CD4-positive, alpha-beta T cell (primary cell): ENCODE measurements at regions not wholly inside any gene's neighbourhood (a gene's known extent, or its start where the extent isn't known, plus 50 kb on each side); places are given as distances from the start of the nearest gene placed in this dataset.

Source experiments
- ATAC-seq: fragments of 200-7000 bp; cut with Tn5 transposase; one replicate; pipeline ENCODE4 v1.10.0; 2022; ENCODE audit warnings: mild to moderate bottlenecking; ENCODE audit not compliant: poor library complexity
- CTCF ChIA-PET: fragments of 350-600 bp; sonication (Branson Sonifier 250); formaldehyde crosslinking; loops from one replicate; lab custom pipeline; 2021; ENCODE audit warnings: antibody characterized with exemption, inconsistent platforms; lab: Charles Lee
- POLR2A ChIA-PET: fragments of 350-600 bp; sonication (Branson Sonifier 250); formaldehyde crosslinking; loops from one replicate; lab custom pipeline; 2021; ENCODE audit warnings: antibody characterized with exemption, inconsistent platforms; lab: Charles Lee
- DNase-seq, 14 experiments: peaks; one replicate each; pipeline ENCODE4 v3.0.0-alpha.2; 2013 to 2020; ENCODE audit warnings: mixed read lengths in 2 of 14
- H3K27ac ChIP-seq, 2 donors: one replicate each; pipeline versions ENCODE4 v1.5.1 to v1.7.0; 2013; ENCODE audit warnings: low read length in 2 of 2, low read depth in 1 of 2, mild to moderate bottlenecking in 1 of 2
- H3K27me3 ChIP-seq, 2 experiments: 1 replicate in 1 of 2; 2 replicates in 1 of 2; pipeline versions ENCODE4 v1.6.1 to v1.7.0; 2013; ENCODE audit warnings: low read length in 2 of 2, control low read depth in 1 of 2, mild to moderate bottlenecking in 1 of 2, moderate library complexity in 1 of 2; ENCODE audit not compliant: insufficient read depth in 2 of 2, control insufficient read depth in 1 of 2
- H3K36me3 ChIP-seq: one replicate; pipeline ENCODE4 v1.6.1; 2013; ENCODE audit warnings: low read length, control low read depth; ENCODE audit not compliant: insufficient read depth
- H3K4me1 ChIP-seq: one replicate; pipeline ENCODE4 v1.6.1; 2013; ENCODE audit warnings: low read length, control low read depth; ENCODE audit not compliant: insufficient read depth
- H3K4me3 ChIP-seq: one replicate; pipeline ENCODE4 v1.5.1; 2013; ENCODE audit warnings: mild to moderate bottlenecking, low read length, moderate library complexity
- H3K9me3 ChIP-seq, 2 experiments: 1 replicate in 1 of 2; 2 replicates in 1 of 2; pipeline versions ENCODE4 v1.6.1 to v1.7.0; 2013; ENCODE audit warnings: low read length in 2 of 2, mild to moderate bottlenecking in 2 of 2, control low read depth in 1 of 2, moderate library complexity in 1 of 2; ENCODE audit not compliant: control insufficient read depth in 1 of 2, insufficient read depth in 1 of 2
- H3K27ac Mint-ChIP-seq: one replicate; pipeline ENCODE4 v1.8.0; 2020; ENCODE audit warnings: mixed read lengths
- H3K27me3 Mint-ChIP-seq: one replicate; pipeline ENCODE4 v1.8.0; 2021; ENCODE audit warnings: mixed read lengths
- H3K36me3 Mint-ChIP-seq: one replicate; pipeline ENCODE4 v1.8.0; 2021; ENCODE audit warnings: low read depth, mixed read lengths
- H3K4me1 Mint-ChIP-seq: one replicate; pipeline ENCODE4 v1.8.0; 2021; ENCODE audit warnings: low read depth, mixed read lengths
- H3K4me3 Mint-ChIP-seq: one replicate; pipeline ENCODE4 v1.8.0; 2020; ENCODE audit warnings: mild to moderate bottlenecking, mixed read lengths
- H3K9me3 Mint-ChIP-seq: one replicate; pipeline ENCODE4 v1.8.0; 2020; ENCODE audit warnings: mixed read lengths
- intact Hi-C, 2 experiments: fragments of 100-400 bp; cut with DNase I in 1 of 2; cut with micrococcal nuclease in 1 of 2; formaldehyde crosslinking; loops; one replicate each; pipeline versions ENCODE4 v1.15.1 to v1.9.0; 2023 to 2025; cut with DNase I, micrococcal nuclease
- TF ChIP-seq, protein P1 (sequence below): fragments of 200-600 bp; IDR thresholded peaks from one replicate; pipeline ENCODE4 v1.8.0; 2022; ENCODE audit warnings: antibody characterized with exemption, mild to moderate bottlenecking

DNA sequence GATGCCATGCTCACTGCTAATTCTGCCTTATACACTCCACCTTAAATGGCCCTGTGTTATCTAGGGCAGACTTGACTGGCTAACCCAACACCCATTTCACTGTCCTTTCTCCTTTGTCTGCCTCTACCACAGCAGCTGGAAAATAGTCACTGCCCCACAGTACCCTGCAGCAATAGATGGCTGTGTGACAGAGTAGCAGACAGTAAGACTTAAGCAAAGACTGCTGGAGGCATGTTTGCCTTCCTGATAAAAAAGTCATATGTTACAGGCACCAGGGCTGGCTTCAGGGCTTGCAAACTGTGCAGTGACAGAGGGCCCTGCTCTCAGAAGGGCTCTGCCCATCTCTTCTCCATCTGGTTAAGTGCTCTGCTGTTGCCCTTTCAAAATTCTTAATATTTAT, 332.6 kb upstream of the GHITM start:
- Mint-ChIP-seq H3K4me3 (no peak overlapping the region), H3K9me3 (peaks cover 2% of the 10 kb centered on the region), H3K36me3 (no peaks in the 10 kb centered on the region), H3K4me1 (no peaks in the 10 kb centered on the region), H3K27ac (no peak overlapping the region), H3K27me3 (no peaks in the 10 kb centered on the region)
- TF ChIP-seq, protein P1, sequence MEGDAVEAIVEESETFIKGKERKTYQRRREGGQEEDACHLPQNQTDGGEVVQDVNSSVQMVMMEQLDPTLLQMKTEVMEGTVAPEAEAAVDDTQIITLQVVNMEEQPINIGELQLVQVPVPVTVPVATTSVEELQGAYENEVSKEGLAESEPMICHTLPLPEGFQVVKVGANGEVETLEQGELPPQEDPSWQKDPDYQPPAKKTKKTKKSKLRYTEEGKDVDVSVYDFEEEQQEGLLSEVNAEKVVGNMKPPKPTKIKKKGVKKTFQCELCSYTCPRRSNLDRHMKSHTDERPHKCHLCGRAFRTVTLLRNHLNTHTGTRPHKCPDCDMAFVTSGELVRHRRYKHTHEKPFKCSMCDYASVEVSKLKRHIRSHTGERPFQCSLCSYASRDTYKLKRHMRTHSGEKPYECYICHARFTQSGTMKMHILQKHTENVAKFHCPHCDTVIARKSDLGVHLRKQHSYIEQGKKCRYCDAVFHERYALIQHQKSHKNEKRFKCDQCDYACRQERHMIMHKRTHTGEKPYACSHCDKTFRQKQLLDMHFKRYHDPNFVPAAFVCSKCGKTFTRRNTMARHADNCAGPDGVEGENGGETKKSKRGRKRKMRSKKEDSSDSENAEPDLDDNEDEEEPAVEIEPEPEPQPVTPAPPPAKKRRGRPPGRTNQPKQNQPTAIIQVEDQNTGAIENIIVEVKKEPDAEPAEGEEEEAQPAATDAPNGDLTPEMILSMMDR: no peak
- ATAC-seq (no peak), DNase-seq (no peak)
- POLR2A ChIA-PET: no interaction called here
- Histone ChIP-seq H3K27me3 (no peaks in the 10 kb centered on the region), H3K4me1 (no peaks in the 10 kb centered on the region), H3K9me3 (peaks cover 0 to 7% of the 10 kb centered on the region in 2 experiments), H3K4me3 (no peak overlapping the region), H3K36me3 (no peaks in the 10 kb centered on the region), H3K27ac (no peak overlapping the region)
- CTCF ChIA-PET: no interaction called here
- intact Hi-C loops: no loop called here

DNA sequence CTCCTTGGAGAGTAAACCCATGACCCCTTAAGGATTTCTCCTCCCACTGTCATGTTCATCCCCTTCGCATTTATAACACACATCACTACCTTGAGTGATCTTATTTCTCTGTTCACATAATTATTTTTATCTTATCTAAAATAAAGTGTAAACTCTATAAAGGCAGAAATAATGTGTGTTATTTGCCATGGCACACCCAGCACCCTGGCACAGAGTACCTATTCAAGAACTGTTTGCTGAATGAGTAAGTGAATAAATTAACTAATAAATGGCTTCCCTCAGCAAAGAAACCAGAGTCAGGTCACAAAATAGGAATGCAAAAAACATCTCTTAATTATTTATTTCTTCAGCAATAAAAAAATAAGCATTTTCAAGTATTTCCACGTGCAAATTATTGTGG, 330.3 kb upstream of the GHITM start:
- ATAC-seq (no peak), DNase-seq (no peak)
- Histone ChIP-seq H3K4me1 (no peaks in the 10 kb centered on the region), H3K27ac (no peak overlapping the region), H3K36me3 (no peaks in the 10 kb centered on the region), H3K27me3 (no peaks in the 10 kb centered on the region), H3K9me3 (no peaks in the 10 kb centered on the region), H3K4me3 (no peak overlapping the region)
- ChIA-PET POLR2A (no interaction called here), CTCF (no interaction called here)
- Mint-ChIP-seq H3K36me3 (no peaks in the 10 kb centered on the region), H3K27ac (no peak overlapping the region), H3K27me3 (no peaks in the 10 kb centered on the region), H3K9me3 (no peaks in the 10 kb centered on the region), H3K4me3 (no peak overlapping the region), H3K4me1 (no peaks in the 10 kb centered on the region)
- intact Hi-C loops: no loop called here
- TF ChIP-seq, protein P1: no peak

DNA sequence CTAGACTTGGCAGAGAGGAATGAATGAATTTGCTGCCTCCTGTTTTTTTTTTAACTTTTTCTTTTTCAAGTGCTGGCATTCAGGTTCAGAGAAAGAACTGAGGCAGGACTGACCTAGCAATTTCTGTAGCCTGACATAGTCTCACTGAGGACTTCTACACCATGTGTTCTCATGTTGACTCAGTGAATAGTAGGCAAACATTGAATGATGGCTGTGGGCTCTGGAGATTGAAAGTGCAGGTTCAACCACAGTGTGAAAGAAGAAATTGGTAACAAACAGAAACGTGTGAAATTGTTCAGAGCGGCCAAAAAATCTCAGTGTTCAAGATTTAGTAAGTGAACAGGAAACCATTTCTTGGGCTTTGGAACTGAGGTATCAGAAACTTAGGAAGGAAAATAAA, 322.4 kb upstream of the GHITM start:
- ATAC-seq (no peak), DNase-seq (no peak)
- no peak overlapping the region for H3K27ac Mint-ChIP-seq
- H3K27me3 Mint-ChIP-seq: no peaks in the 10 kb centered on the region
- no peaks in the 10 kb centered on the region for H3K4me1 Mint-ChIP-seq
- POLR2A ChIA-PET: no interaction called here
- no peaks in the 10 kb centered on the region for H3K9me3 ChIP-seq
- no peak overlapping the region for H3K4me3 ChIP-seq
- intact Hi-C loops: no loop called here
- no peaks in the 10 kb centered on the region for H3K36me3 ChIP-seq
- CTCF ChIA-PET: no interaction called here
- TF ChIP-seq, protein P1: no peak
- H3K4me1 ChIP-seq: no peaks in the 10 kb centered on the region
- H3K27ac ChIP-seq: no peak overlapping the region
- no peaks in the 10 kb centered on the region for H3K27me3 ChIP-seq
- H3K4me3 Mint-ChIP-seq: no peak overlapping the region
- no peaks in the 10 kb centered on the region for H3K9me3 Mint-ChIP-seq
- no peaks in the 10 kb centered on the region for H3K36me3 Mint-ChIP-seq
